ENCODE measurements at regions not wholly inside any gene's neighbourhood (a gene's known extent, or its start where the extent isn't known, plus 50 kb on each side); places are given as distances from the start of the nearest gene placed in this dataset.
"Not testable (repeated sequence)": the region's sequence is repeated elsewhere in the genome, so short reads cannot be mapped to it uniquely, and the experiment has no call there.

- no peak for DNase-seq (ENCODE audit: low spot score)
Observed at GRCh38 chr5:14944350-14944739, 72.8 kb upstream of the ANKH start.

- DNase-seq (ENCODE audit: low spot score) = no peak
Observed at GRCh38 chr5:14942212-14942611, 70.6 kb upstream of the ANKH start.

DNA sequence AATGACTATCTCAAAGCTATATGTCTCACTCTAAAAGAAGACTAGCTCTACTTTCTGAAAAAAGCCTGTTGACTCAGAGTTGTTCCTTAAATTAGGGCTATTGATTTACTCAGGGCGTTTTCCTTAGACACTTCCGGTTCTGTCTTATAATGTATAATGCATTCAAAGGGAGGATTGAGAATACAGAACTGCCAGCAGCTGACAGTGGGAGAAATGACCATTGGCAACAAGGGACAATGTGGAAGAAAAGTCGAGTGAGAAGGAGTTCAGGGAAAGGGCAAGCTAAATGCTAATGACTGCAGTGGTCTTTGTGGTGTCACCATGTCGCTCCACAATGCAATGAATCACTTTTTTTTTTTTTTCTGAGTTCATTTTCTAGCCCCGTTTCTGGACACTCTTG lies 65.7 kb upstream of the ANKH start:
- no peak for DNase-seq (ENCODE audit: low spot score)

DNA sequence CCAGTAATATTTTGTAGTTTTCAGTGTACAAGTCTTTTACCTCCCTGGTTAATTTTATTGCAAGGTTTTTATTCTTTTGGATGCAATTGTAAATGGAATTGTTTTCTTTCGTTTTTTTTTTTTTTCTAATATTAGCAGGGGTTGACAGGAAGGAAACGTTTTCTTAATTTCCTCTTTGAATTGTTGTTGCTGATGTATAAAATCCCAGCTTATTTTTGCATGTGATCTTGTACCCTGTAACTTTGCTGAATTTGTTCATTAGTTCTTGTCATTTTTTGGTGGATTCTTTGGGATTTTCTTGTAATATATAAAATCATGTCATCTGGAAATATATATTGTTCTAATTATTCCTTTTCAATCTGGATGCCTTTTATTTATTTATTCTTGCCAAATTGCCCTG lies 65.0 kb upstream of the ANKH start:
- no peak for DNase-seq (ENCODE audit: low spot score)

DNA sequence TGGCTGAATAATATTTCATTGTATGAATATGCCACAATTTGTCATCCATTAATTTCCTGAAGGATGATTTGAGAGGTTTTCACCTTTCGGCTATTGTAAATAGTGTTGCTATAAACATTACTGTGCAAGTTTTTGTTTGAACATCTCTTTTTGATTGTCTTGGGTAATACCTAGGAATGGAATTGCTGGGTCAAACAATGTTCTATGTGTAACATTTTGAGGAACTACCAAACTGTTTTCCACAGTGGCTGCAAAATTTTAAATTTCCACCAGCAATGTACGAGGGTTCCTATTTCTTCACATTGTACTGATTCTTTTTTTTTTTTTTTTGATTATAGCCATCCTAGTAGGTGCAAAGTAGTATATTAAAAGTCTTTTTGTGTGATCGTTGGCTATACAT lies 63.8 kb upstream of the ANKH start:
- no peak for DNase-seq (ENCODE audit: low spot score)

- no peak for DNase-seq (ENCODE audit: low spot score)
Observed at GRCh38 chr5:14932902-14933469, 61.4 kb upstream of the ANKH start.

- DNase-seq (ENCODE audit: low spot score) = no peak
Observed at GRCh38 chr5:14930486-14930885, 58.9 kb upstream of the ANKH start.

GRCh38 chr5:14929293-14930065 lies 57.9 kb upstream of the ANKH start:
- no peak for DNase-seq (ENCODE audit: low spot score)

DNA sequence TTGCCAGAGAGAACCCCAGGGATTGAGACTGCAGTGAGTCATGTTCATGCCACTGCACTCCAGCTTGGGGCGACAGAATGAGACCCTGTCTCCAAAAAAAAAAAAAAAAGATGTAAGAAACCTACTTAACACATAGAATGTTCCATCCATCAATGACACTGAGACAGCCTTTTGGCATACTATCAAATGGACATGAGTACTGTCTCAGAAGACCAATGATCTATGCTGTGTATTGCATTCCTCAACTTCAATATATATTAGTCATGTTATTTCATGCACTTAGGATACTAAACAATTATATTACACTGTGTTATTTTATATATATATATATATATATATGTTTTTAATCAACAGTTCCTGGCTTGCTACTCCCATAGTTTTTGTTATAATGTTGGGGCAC lies 57.1 kb upstream of the ANKH start:
- DNase-seq (ENCODE audit: low spot score) = no peak

GRCh38 chr5:14925326-14925725 lies 53.7 kb upstream of the ANKH start:
- DNase-seq (ENCODE audit: low spot score) = no peak

DNA sequence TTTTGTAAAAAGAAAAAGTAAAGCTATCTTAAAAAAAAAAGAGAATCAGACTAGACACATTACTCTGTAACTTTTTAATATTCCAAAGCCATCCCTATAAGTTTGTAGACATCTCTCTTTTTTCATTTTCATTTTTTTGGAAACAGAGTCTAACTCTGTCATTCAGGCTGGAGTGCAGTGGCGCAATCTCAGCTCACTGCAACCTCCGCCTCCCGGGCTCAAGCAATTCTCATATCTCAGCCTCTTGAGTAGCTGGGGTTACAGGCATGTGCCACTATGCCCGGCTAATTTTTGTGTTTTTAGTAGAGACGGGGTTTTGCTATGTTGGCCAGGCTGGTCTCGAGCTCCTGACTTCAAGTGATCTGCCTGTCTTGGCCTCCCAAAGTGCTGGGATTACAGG lies 51.4 kb upstream of the ANKH start:
- DNase-seq (ENCODE audit: low spot score) = not testable (repeated sequence)

GRCh38 chr5:14922456-14922855 lies 50.9 kb upstream of the ANKH start:
- no peak for DNase-seq (ENCODE audit: low spot score)

Small RNAs in the stretch of these regions (small RNA-seq; reads per million reads assigned to genes)
- gene RF00096 = 0 to 0.76 reads per million in 2 experiments

Measured in SK-N-DZ (cell line).